Natural killer cell (primary cell): ENCODE measurements at regions not wholly inside any gene's neighbourhood (a gene's known extent, or its start where the extent isn't known, plus 50 kb on each side); places are given as distances from the start of the nearest gene placed in this dataset.
"Not testable (repeated sequence)": the region's sequence is repeated elsewhere in the genome, so short reads cannot be mapped to it uniquely, and the experiment has no call there.

Source experiments
- ATAC-seq, 3 donors: fragments of 150-1000 bp in 2 of 3; fragments of 200-7000 bp in 1 of 3; cut with Tn5 transposase; 1 replicate in 1 of 3; 2 replicates in 2 of 3; pipeline ENCODE4 v1.10.0; 2021; ENCODE audit warnings: mild to moderate bottlenecking in 2 of 3, moderate library complexity in 2 of 3
- DNase-seq, 2 donors: peaks; one replicate each; pipeline versions ENCODE4 v3.0.0 to v3.0.0-alpha.2; 2013 to 2021; ENCODE audit warnings: mixed read lengths in 1 of 2
- H3K27ac ChIP-seq: one replicate; pipeline ENCODE4 v1.5.1; 2013; ENCODE audit warnings: mild to moderate bottlenecking, low read length
- H3K27me3 ChIP-seq: one replicate; pipeline ENCODE4 v1.6.1; 2013; ENCODE audit warnings: low read length; ENCODE audit not compliant: control insufficient read depth, insufficient read depth
- H3K36me3 ChIP-seq: one replicate; pipeline ENCODE4 v1.6.1; 2013; ENCODE audit warnings: low read length; ENCODE audit not compliant: control insufficient read depth, insufficient read depth
- H3K4me1 ChIP-seq: one replicate; pipeline ENCODE4 v1.6.1; 2013; ENCODE audit warnings: low read length; ENCODE audit not compliant: control insufficient read depth, insufficient read depth
- H3K4me3 ChIP-seq: one replicate; pipeline ENCODE4 v1.5.1; 2013; ENCODE audit warnings: low read length
- H3K9me3 ChIP-seq: one replicate; pipeline ENCODE4 v1.6.1; 2013; ENCODE audit warnings: low read length; ENCODE audit not compliant: control insufficient read depth, insufficient read depth
- H3K27ac Mint-ChIP-seq, 2 donors: one replicate each; pipeline ENCODE4 v1.8.0; 2022; ENCODE audit warnings: mild to moderate bottlenecking in 2 of 2, mixed read lengths in 2 of 2, moderate library complexity in 1 of 2
- H3K27me3 Mint-ChIP-seq, 2 donors: one replicate each; pipeline ENCODE4 v1.8.0; 2022; ENCODE audit warnings: low read depth in 2 of 2, mixed read lengths in 2 of 2
- H3K36me3 Mint-ChIP-seq: one replicate; pipeline ENCODE4 v1.8.0; 2022; ENCODE audit warnings: mixed read lengths
- H3K4me1 Mint-ChIP-seq, 2 donors: one replicate each; pipeline ENCODE4 v1.8.0; 2022; ENCODE audit warnings: mixed read lengths in 2 of 2
- H3K4me3 Mint-ChIP-seq: one replicate; pipeline ENCODE4 v1.8.0; 2022; ENCODE audit warnings: mild to moderate bottlenecking, moderate library complexity, mixed read lengths
- H3K9me3 Mint-ChIP-seq, 2 donors: one replicate each; pipeline ENCODE4 v1.8.0; 2022; ENCODE audit warnings: mixed read lengths in 2 of 2
- WGBS: methylation state at CpG from one replicate; pipeline ENCODE4 v1.1.7; 2013; ENCODE audit warnings: missing lambda C conversion rate; ENCODE audit not compliant: insufficient coverage; 5-methylcytosine and 5-hydroxymethylcytosine counted together
- intact Hi-C: fragments of 100-400 bp; cut with micrococcal nuclease; formaldehyde crosslinking; loops from one replicate; pipeline ENCODE4 v1.14.2; 2022
- TF ChIP-seq, protein P1 (sequence below): fragments of 200-600 bp; IDR thresholded peaks from one replicate; pipeline ENCODE4 v1.8.0; 2022; ENCODE audit warnings: antibody characterized with exemption

DNA sequence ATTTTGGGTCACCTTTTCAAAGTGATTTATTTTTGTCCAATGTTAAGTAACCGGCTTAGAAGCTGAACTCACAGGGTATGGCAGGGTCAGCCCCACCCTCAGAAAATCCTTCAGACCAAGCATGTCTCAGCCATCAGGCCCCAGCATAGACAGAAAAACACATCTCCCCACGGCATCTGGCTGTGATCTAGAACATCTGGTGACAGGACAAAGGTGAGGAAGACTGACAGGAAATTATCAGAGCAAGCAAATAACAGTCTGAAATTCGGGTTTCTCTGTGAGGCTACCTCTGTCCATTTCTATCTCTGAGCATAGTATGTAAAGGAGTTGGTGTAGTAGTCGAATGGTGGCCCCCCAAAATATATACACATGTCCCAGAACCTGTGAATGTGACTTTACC, 177.0 kb upstream of the C1GALT1 start:
- Mint-ChIP-seq H3K27me3 (peaks cover 25 to 33% of the 10 kb centered on the region in 2 donors), H3K4me1 (no peaks in the 10 kb centered on the region), H3K36me3 (no peaks in the 10 kb centered on the region), H3K9me3 (no peaks in the 10 kb centered on the region), H3K27ac (no peak overlapping the region), H3K4me3 (no peak overlapping the region)
- ATAC-seq (no peak), DNase-seq (no peak)
- peaks cover 2% of the 10 kb centered on the region for H3K27me3 ChIP-seq
- no peak overlapping the region for H3K27ac ChIP-seq
- H3K36me3 ChIP-seq, result no peaks in the 10 kb centered on the region
- no peak overlapping the region for H3K4me3 ChIP-seq
- WGBS, result 74% methylated on average over 3 of the region's 4 CpGs
- H3K4me1 ChIP-seq, result no peaks in the 10 kb centered on the region
- peaks cover under 1% of the 10 kb centered on the region for H3K9me3 ChIP-seq
- intact Hi-C loops, result no loop called here
- TF ChIP-seq, protein P1, sequence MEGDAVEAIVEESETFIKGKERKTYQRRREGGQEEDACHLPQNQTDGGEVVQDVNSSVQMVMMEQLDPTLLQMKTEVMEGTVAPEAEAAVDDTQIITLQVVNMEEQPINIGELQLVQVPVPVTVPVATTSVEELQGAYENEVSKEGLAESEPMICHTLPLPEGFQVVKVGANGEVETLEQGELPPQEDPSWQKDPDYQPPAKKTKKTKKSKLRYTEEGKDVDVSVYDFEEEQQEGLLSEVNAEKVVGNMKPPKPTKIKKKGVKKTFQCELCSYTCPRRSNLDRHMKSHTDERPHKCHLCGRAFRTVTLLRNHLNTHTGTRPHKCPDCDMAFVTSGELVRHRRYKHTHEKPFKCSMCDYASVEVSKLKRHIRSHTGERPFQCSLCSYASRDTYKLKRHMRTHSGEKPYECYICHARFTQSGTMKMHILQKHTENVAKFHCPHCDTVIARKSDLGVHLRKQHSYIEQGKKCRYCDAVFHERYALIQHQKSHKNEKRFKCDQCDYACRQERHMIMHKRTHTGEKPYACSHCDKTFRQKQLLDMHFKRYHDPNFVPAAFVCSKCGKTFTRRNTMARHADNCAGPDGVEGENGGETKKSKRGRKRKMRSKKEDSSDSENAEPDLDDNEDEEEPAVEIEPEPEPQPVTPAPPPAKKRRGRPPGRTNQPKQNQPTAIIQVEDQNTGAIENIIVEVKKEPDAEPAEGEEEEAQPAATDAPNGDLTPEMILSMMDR, result no peak

DNA sequence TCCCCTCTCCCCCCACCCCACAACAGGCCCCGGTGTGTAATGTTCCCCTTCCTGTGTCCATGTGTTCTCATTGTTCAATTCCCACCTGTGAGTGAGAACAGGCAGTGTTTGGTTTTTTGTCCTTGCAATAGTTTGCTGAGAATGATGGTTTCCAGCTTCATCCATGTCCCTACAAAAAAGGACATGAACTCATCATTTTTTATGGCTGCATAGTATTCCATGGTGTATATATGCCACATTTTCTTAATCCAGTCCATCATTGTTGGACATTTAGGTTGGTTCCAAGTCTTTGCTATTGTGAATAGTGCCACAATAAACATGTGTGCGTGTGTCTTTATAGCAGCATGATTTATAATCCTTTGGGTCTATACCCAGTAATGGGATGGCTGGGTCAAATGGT, 176.4 kb upstream of the C1GALT1 start:
- H3K4me1 Mint-ChIP-seq, H3K27me3 ChIP-seq, H3K27ac ChIP-seq, ATAC-seq, H3K9me3 ChIP-seq, H3K4me3 Mint-ChIP-seq, H3K36me3 ChIP-seq, H3K9me3 Mint-ChIP-seq, intact Hi-C loops, H3K27ac Mint-ChIP-seq, DNase-seq, H3K4me3 ChIP-seq, H3K36me3 Mint-ChIP-seq, H3K4me1 ChIP-seq: not testable (repeated sequence)
- 89% methylated on average over 1 of the region's 2 CpGs for WGBS
- H3K27me3 Mint-ChIP-seq, result peaks cover 27 to 31% of the 10 kb centered on the region in 2 donors

DNA sequence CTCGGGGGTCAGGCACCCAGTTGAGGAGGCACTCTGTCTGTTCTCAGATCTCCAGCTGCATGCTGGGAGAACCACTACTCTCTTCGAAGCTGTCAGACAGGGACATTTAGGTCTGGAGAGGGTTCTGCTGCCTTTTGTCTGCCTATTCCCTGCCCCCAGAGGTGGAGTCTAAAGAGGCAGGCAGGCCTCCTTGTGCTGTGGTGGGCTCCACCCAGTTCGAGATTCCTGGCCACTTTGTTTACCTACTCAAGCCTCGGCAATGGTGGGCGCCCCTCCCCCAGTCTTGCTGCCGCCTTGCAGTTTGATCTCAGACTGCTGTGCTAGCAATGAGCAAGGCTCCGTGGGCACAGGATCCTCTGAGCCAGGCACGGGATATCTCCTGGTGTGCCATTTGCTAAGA, 171.1 kb upstream of the C1GALT1 start:
- intact Hi-C loops, H3K36me3 Mint-ChIP-seq, H3K27me3 ChIP-seq, H3K27ac Mint-ChIP-seq, H3K4me3 Mint-ChIP-seq, H3K4me3 ChIP-seq, H3K36me3 ChIP-seq, H3K9me3 ChIP-seq, ATAC-seq, H3K4me1 Mint-ChIP-seq, H3K9me3 Mint-ChIP-seq, DNase-seq, H3K27ac ChIP-seq, H3K4me1 ChIP-seq: not testable (repeated sequence)
- 87% methylated on average over 8 of the region's 8 CpGs for WGBS
- H3K27me3 Mint-ChIP-seq, result peaks cover 20 to 54% of the 10 kb centered on the region in 2 donors

DNA sequence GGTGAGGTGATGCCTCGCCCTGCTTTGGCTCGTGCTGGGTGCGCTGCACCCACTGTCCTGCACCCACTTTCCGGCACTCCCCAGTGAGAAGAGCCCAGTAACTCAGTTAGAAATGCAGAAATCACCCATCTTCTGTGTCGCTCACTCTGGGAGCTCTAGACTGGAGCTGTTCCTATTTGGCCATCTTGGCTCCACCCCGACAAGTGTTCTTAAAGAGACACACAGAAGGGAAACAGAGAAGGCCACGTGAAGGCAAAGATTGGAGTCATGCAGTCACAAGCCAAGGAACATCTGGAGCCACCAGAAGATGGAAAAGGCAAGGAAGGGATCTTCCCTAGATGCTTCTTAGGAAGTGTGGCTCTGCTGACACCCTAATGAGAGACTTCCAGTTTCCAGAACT, 170.6 kb upstream of the C1GALT1 start:
- peaks cover 20 to 54% of the 10 kb centered on the region in 2 donors for H3K27me3 Mint-ChIP-seq
- DNase-seq, H3K9me3 Mint-ChIP-seq, intact Hi-C loops, H3K4me1 Mint-ChIP-seq, H3K27me3 ChIP-seq, H3K9me3 ChIP-seq, H3K36me3 Mint-ChIP-seq, H3K36me3 ChIP-seq, H3K4me3 ChIP-seq, H3K4me1 ChIP-seq, H3K27ac Mint-ChIP-seq, H3K27ac ChIP-seq, ATAC-seq, H3K4me3 Mint-ChIP-seq: not testable (repeated sequence)
- 79% methylated on average over 7 of the region's 7 CpGs for WGBS

DNA sequence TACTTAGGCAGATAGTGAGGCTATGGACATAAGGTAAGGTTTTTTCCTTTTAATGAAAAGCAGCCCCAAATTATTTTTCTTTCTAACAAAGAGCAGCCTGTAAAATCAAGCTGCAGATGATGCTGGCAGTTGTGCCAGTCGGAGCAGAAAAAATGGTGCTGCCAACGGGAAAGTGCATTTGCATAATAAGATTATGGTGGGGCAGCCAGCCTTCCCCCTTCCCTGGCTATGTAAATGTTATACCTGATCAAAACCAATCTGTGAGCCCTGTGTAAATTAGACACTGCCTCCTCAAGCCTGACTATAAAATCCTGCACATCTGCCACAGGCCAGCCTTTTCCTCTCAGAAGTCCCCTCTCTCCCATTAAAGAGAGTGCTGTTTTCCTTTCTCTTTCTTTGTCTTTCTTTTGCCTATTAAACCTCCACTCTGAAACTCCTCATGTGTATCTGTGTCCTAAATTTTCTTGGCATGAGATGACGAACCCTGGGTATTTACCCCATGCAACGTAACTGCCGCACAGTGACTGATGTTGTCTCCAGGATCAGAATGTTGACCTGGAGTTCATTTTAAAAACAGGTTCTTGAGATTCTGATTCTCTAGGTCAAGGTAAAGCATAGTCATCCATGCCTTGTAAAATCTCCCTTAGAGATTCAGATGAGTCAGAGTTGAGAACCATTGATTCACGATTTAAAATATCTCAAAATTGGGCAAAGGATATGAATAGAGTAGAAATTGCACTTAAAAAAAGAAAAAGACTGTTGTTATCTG, 167.3 kb upstream of the C1GALT1 start:
- H3K27ac ChIP-seq, result no peak overlapping the region
- 86% methylated on average over 6 of the region's 6 CpGs for WGBS
- H3K27me3 ChIP-seq, result no peaks in the 10 kb centered on the region
- H3K4me3 ChIP-seq, result no peak overlapping the region
- Mint-ChIP-seq H3K27me3 (peaks cover 12 to 39% of the 10 kb centered on the region in 2 donors), H3K4me1 (no peaks in the 10 kb centered on the region), H3K27ac (no peak overlapping the region), H3K36me3 (no peaks in the 10 kb centered on the region), H3K4me3 (no peak overlapping the region), H3K9me3 (no peaks in the 10 kb centered on the region)
- TF ChIP-seq, protein P1, result no peak
- no peaks in the 10 kb centered on the region for H3K36me3 ChIP-seq
- ATAC-seq (no peak), DNase-seq (no peak)
- H3K4me1 ChIP-seq, result no peaks in the 10 kb centered on the region
- intact Hi-C loops, result no loop called here
- H3K9me3 ChIP-seq, result no peaks in the 10 kb centered on the region
